ENCODE measurements at regions not wholly inside any gene's neighbourhood (a gene's known extent, or its start where the extent isn't known, plus 50 kb on each side); places are given as distances from the start of the nearest gene placed in this dataset.

DNA sequence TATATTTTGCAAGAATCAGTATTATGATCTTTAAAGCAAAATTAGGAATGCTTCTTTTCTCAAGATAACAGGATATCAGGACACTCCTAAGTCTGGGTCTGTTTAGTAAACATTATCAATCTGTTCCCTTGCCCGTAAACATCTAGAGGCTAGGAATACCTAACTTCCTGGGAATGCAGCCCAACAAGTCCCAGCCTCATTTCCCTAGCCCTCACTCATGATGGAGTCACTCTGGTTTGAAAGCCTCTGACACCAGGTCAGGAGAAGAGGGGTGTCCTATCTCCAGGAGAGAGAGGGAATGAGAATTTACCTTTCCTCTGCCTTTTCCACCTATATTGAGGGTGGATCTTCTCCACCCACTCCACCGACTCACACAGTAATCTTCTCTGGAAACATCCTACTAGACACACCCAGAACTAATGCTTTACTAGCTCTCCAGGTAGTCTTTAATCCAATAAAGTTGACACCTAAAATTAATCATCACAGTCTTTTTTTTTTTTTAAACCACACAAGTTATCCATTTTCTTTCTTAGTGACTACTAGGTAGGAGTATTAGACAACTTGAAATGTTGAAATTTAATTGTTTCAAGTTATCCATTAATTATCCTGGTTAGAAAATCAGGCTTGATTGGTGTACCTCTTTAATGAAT, 659.3 kb downstream of the USP25 start:
- H2AFZ ChIP-seq = no peak overlapping the region
- no peak overlapping the region for H3K4me3 ChIP-seq
- TF ChIP-seq NANOG (IDR thresholded peaks at IDR 0.05; ENCODE audit: borderline replicate concordance) = no peak
- TF ChIP-seq, protein P1, sequence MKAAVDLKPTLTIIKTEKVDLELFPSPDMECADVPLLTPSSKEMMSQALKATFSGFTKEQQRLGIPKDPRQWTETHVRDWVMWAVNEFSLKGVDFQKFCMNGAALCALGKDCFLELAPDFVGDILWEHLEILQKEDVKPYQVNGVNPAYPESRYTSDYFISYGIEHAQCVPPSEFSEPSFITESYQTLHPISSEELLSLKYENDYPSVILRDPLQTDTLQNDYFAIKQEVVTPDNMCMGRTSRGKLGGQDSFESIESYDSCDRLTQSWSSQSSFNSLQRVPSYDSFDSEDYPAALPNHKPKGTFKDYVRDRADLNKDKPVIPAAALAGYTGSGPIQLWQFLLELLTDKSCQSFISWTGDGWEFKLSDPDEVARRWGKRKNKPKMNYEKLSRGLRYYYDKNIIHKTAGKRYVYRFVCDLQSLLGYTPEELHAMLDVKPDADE (IDR thresholded peaks at IDR 0.05) = no peak
- TF ChIP-seq CREB1 (CRISPR knock-in tag; IDR thresholded peaks at IDR 0.05; ENCODE audit: low read depth) = no peak
- TF ChIP-seq EZH2 (IDR thresholded peaks at IDR 0.05; ENCODE audit: low read depth, unreplicated experiment) = no peak
- no peak for TF ChIP-seq ZNF114 (CRISPR knock-in tag; IDR thresholded peaks at IDR 0.05)
- TF ChIP-seq STAT1 (IDR thresholded peaks at IDR 0.05; ENCODE audit: unreplicated experiment) = no peak
- TF ChIP-seq ZNF331 (CRISPR knock-in tag; IDR thresholded peaks at IDR 0.05; ENCODE audit: low read depth) = no peak
- H3K4me1 ChIP-seq (ENCODE audit: insufficient read depth) = no peaks in the 10 kb centered on the region
- Mint-ChIP-seq H3K27ac (no peak overlapping the region), H3K9me3 (no peaks in the 10 kb centered on the region), H3K4me1 (peaks cover 4% of the 10 kb centered on the region; the same call in 2 of the 3 replicates), H3K27me3 (ENCODE audit: insufficient read depth, low read depth, poor library complexity) (peaks cover 2% of the 10 kb centered on the region), H3K36me3 (ENCODE audit: low read depth) (no peaks in the 10 kb centered on the region), H3K4me3 (no peak overlapping the region)
- no peak overlapping the region for H3K4me2 ChIP-seq
- no peak for ATAC-seq
- no peaks in the 10 kb centered on the region for H3K36me3 ChIP-seq (ENCODE audit: insufficient read depth)
- no peak for DNase-seq (ENCODE audit: low spot score)
- no peaks in the 10 kb centered on the region for H3K79me2 ChIP-seq (replicated peaks; ENCODE audit: insufficient read depth)
- no peaks in the 10 kb centered on the region for H3K27me3 ChIP-seq (ENCODE audit: insufficient read depth)
- H3F3A ChIP-seq (replicated peaks; ENCODE audit: low read depth) = no peaks in the 10 kb centered on the region
- no peaks in the 10 kb centered on the region for H4K20me1 ChIP-seq (replicated peaks; ENCODE audit: insufficient read depth)
- no peak overlapping the region for H3K27ac ChIP-seq (ENCODE audit: low read depth)
- H3K9me2 ChIP-seq (ENCODE audit: insufficient read depth) = no peaks in the 10 kb centered on the region

DNA sequence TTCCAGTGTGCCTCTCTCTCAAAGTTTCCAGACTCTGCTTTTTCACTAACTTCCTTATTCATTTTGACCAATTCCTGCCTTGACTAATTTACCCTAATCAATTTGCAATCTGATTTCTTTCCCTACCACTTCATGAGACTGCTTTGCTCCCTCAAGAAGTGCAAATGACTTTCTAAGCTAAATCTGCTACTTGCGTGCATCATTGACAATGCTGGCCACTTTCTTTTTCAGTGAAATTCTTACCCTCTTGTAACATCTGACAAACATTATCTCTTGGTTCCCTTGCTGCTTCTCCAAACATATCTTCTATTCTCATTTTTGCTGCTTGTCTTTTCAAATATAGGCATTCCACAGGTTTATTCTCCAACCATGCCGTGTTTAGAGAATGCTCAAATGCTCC, 659.9 kb downstream of the USP25 start:
- Mint-ChIP-seq H3K27me3 (ENCODE audit: insufficient read depth, low read depth, poor library complexity) (peaks cover 2% of the 10 kb centered on the region), H3K9me3 (no peaks in the 10 kb centered on the region), H3K36me3 (ENCODE audit: low read depth) (no peaks in the 10 kb centered on the region), H3K27ac (no peak overlapping the region), H3K4me3 (no peak overlapping the region), H3K4me1 (peaks cover 4% of the 10 kb centered on the region; the same call in 2 of the 3 replicates)
- Histone ChIP-seq H3K79me2 (replicated peaks; ENCODE audit: insufficient read depth) (no peaks in the 10 kb centered on the region), H3K4me1 (ENCODE audit: insufficient read depth) (no peaks in the 10 kb centered on the region), H3K27me3 (ENCODE audit: insufficient read depth) (no peaks in the 10 kb centered on the region), H3K4me2 (no peak overlapping the region), H3F3A (replicated peaks; ENCODE audit: low read depth) (no peaks in the 10 kb centered on the region), H3K4me3 (no peak overlapping the region), H3K27ac (ENCODE audit: low read depth) (no peak overlapping the region), H3K9me2 (ENCODE audit: insufficient read depth) (no peaks in the 10 kb centered on the region), H4K20me1 (replicated peaks; ENCODE audit: insufficient read depth) (no peaks in the 10 kb centered on the region), H3K36me3 (ENCODE audit: insufficient read depth) (no peaks in the 10 kb centered on the region), H2AFZ (peak overlapping the region; percentile 6; the same call in 1 of the 2 replicates)
- DNase-seq (ENCODE audit: low spot score) (no peak), ATAC-seq (no peak)
- TF ChIP-seq, protein P2, sequence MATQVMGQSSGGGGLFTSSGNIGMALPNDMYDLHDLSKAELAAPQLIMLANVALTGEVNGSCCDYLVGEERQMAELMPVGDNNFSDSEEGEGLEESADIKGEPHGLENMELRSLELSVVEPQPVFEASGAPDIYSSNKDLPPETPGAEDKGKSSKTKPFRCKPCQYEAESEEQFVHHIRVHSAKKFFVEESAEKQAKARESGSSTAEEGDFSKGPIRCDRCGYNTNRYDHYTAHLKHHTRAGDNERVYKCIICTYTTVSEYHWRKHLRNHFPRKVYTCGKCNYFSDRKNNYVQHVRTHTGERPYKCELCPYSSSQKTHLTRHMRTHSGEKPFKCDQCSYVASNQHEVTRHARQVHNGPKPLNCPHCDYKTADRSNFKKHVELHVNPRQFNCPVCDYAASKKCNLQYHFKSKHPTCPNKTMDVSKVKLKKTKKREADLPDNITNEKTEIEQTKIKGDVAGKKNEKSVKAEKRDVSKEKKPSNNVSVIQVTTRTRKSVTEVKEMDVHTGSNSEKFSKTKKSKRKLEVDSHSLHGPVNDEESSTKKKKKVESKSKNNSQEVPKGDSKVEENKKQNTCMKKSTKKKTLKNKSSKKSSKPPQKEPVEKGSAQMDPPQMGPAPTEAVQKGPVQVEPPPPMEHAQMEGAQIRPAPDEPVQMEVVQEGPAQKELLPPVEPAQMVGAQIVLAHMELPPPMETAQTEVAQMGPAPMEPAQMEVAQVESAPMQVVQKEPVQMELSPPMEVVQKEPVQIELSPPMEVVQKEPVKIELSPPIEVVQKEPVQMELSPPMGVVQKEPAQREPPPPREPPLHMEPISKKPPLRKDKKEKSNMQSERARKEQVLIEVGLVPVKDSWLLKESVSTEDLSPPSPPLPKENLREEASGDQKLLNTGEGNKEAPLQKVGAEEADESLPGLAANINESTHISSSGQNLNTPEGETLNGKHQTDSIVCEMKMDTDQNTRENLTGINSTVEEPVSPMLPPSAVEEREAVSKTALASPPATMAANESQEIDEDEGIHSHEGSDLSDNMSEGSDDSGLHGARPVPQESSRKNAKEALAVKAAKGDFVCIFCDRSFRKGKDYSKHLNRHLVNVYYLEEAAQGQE (IDR thresholded peaks at IDR 0.05; ENCODE audit: unreplicated experiment) = no peak
- TF ChIP-seq EZH2phosphoT487 (IDR thresholded peaks at IDR 0.05; ENCODE audit: unreplicated experiment) (no peak), NANOG (IDR thresholded peaks at IDR 0.05; ENCODE audit: borderline replicate concordance) (no peak), CREB1 (CRISPR knock-in tag; IDR thresholded peaks at IDR 0.05; ENCODE audit: low read depth) (no peak), JUNB (IDR thresholded peaks at IDR 0.05; ENCODE audit: unreplicated experiment) (no peak), ZNF114 (CRISPR knock-in tag; IDR thresholded peaks at IDR 0.05) (no peak), EZH2 (IDR thresholded peaks at IDR 0.05; ENCODE audit: low read depth, unreplicated experiment) (no peak)
- TF ChIP-seq, protein P1 (IDR thresholded peaks at IDR 0.05) = no peak

Measured in GM23338 (cell line).